Adrenal gland (tissue), 9 donors: ENCODE measurements at regions not wholly inside any gene's neighbourhood (a gene's known extent, or its start where the extent isn't known, plus 50 kb on each side); places are given as distances from the start of the nearest gene placed in this dataset.

Source experiments
- DNase-seq, 7 donors: peaks; one replicate each; pipeline ENCODE4 v3.0.0-alpha.2; 2019 to 2020
- H3K27ac ChIP-seq, 5 donors: fragments of 200-600 bp; sonication (generic) in 4 of 5; 1 replicate in 3 of 5; 2 replicates in 2 of 5; pipeline versions ENCODE4 v1.5.1 to v1.8.0; 2016 to 2020; ENCODE audit warnings: mild to moderate bottlenecking in 1 of 5
- H3K27me3 ChIP-seq: fragments of 200-600 bp; 2 replicates; pipeline ENCODE4 v1.8.0; 2021
- H3K36me3 ChIP-seq, 2 donors: fragments of 200-600 bp; replicated peaks in 1 of 2; 1 replicate in 1 of 2; 2 replicates in 1 of 2; pipeline versions ENCODE4 v1.5.1 to v1.8.0; 2018 to 2022
- H3K4me1 ChIP-seq, 2 donors: fragments of 200-600 bp; replicated peaks in 1 of 2; 1 replicate in 1 of 2; 2 replicates in 1 of 2; pipeline versions ENCODE4 v1.5.1 to v1.8.0; 2018 to 2021
- H3K4me3 ChIP-seq, 4 donors: fragments of 200-600 bp; sonication (generic) in 3 of 4; one replicate each; pipeline ENCODE4 v1.5.1; 2016 to 2018
- H3K9me3 ChIP-seq, 3 donors: fragments of 200-600 bp; sonication (generic) in 1 of 3; replicated peaks in 1 of 3; 1 replicate in 2 of 3; 2 replicates in 1 of 3; pipeline versions ENCODE4 v1.5.1 to v1.8.0; 2016 to 2021
- CTCF ChIP-seq, 6 experiments: fragments of 450-650 bp in 4 of 6; fragments of 200-600 bp in 2 of 6; sonication (generic) in 1 of 6; IDR thresholded peaks; 1 replicate in 5 of 6; 2 replicates in 1 of 6; pipeline versions ENCODE4 v1.5.1 to v1.8.0; 2016 to 2021; ENCODE audit warnings: antibody characterized with exemption in 6 of 6, mild to moderate bottlenecking in 2 of 6, moderate library complexity in 1 of 6
- POLR2A ChIP-seq, 2 donors: fragments of 450-650 bp; IDR thresholded peaks; one replicate each; pipeline ENCODE4 v1.6.1; 2017; ENCODE audit warnings: antibody characterized with exemption in 2 of 2, mild to moderate bottlenecking in 2 of 2, moderate library complexity in 1 of 2
- WGBS, 4 donors: extraction: QIAGEN DNeasy Blood & Tissue Kit in 2 of 4; methylation state at CpG; one replicate each; pipeline versions ENCODE4 v1.1.5 to v1.1.7; 2013 to 2017; 5-methylcytosine and 5-hydroxymethylcytosine counted together
- intact Hi-C, 2 donors: fragments of 100-400 bp; cut with DNase I; formaldehyde crosslinking; loops; one replicate each; pipeline versions ENCODE4 v1.14.1 to v1.15.0; 2022 to 2023
- donor health status: healthy with polysubstance abuse.
- donor health status: Bipolar disorder and iron deficiency.
- donor health status: DM: yes; HTN: yes; CAD: no.
- donor health status: DM: no; HTN: no; CAD: no.
- donor health status: DM: no; HTN: no; CAD: no.

- no peak overlapping the region for H3K27ac ChIP-seq
- WGBS, 4 donors = 65 to 73% (median 68%) methylated on average over 2 of the region's 2 CpGs
- intact Hi-C loops = no loop called here
- no peaks in the 10 kb centered on the region for H3K9me3 ChIP-seq
- TF ChIP-seq POLR2A (IDR thresholded peaks at IDR 0.05) (no peak), CTCF (IDR thresholded peaks at IDR 0.05) (no peak)
- DNase-seq = no peak
- no peaks in the 10 kb centered on the region for H3K27me3 ChIP-seq
- no peaks in the 10 kb centered on the region for H3K36me3 ChIP-seq
- H3K4me1 ChIP-seq = no peaks in the 10 kb centered on the region
- no peak overlapping the region for H3K4me3 ChIP-seq
These were observed 320.2 kb downstream of the TMEM161B start for GRCh38 chr5:87948486-87948885.

GRCh38 chr5:87946271-87946670 lies 322.4 kb downstream of the TMEM161B start:
- Histone ChIP-seq H3K4me3 (no peak overlapping the region), H3K27me3 (no peaks in the 10 kb centered on the region), H3K9me3 (no peaks in the 10 kb centered on the region), H3K27ac (no peak overlapping the region), H3K4me1 (no peaks in the 10 kb centered on the region), H3K36me3 (no peaks in the 10 kb centered on the region)
- TF ChIP-seq POLR2A (IDR thresholded peaks at IDR 0.05) (no peak), CTCF (IDR thresholded peaks at IDR 0.05) (no peak)
- intact Hi-C loops = no loop called here
- DNase-seq = no peak
- WGBS, 4 donors = 36 to 47% (median 39%) methylated on average over 4 of the region's 4 CpGs

DNA sequence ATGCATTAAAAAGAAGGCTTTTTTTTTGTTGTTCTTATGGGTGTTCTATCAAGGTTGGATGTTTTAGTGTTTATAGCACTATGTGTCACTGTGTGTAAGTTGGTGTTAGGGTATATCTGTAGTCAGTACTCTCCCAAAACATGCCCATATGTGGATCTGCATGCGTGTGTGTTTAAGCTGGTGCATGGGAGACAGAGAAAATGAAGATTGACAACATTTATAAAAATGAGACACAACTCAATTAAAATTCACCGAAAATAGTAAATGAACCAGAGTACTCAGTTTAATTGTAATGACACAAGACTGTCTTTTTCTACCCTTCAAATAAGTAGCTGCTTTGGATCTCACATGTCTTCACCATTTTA lies 323.4 kb downstream of the TMEM161B start:
- H3K27ac ChIP-seq = no peak overlapping the region
- no peaks in the 10 kb centered on the region for H3K4me1 ChIP-seq
- WGBS, 4 donors = 79 to 86% (median 81%) methylated on average over 2 of the region's 2 CpGs
- intact Hi-C loops = no loop called here
- no peak for TF ChIP-seq CTCF (IDR thresholded peaks at IDR 0.05)
- no peak for TF ChIP-seq POLR2A (IDR thresholded peaks at IDR 0.05)
- DNase-seq = no peak
- H3K36me3 ChIP-seq = no peaks in the 10 kb centered on the region
- H3K4me3 ChIP-seq = no peak overlapping the region
- no peaks in the 10 kb centered on the region for H3K9me3 ChIP-seq
- H3K27me3 ChIP-seq = no peaks in the 10 kb centered on the region

GRCh38 chr5:87944553-87945285 lies 323.9 kb downstream of the TMEM161B start:
- WGBS, 4 donors = 35 to 47% (median 40%) methylated on average over 9 of the region's 9 CpGs
- Histone ChIP-seq H3K27me3 (no peaks in the 10 kb centered on the region), H3K9me3 (no peaks in the 10 kb centered on the region), H3K4me3 (no peak overlapping the region), H3K27ac (no peak overlapping the region), H3K36me3 (no peaks in the 10 kb centered on the region), H3K4me1 (no peaks in the 10 kb centered on the region)
- no peak for TF ChIP-seq CTCF (IDR thresholded peaks at IDR 0.05)
- no peak for TF ChIP-seq POLR2A (IDR thresholded peaks at IDR 0.05)
- peak in 1 of 7 donors; percentile 15 for DNase-seq
- intact Hi-C loops = no loop called here
